GM12878 (cell line): ENCODE measurements at regions not wholly inside any gene's neighbourhood (a gene's known extent, or its start where the extent isn't known, plus 50 kb on each side); places are given as distances from the start of the nearest gene placed in this dataset.

Source experiments
- BACH1 ChIP-seq: fragments of 450-650 bp; IDR thresholded peaks from 2 replicates; pipeline ENCODE4 v1.6.1; 2017; ENCODE audit warnings: mild to moderate bottlenecking, borderline replicate concordance
- CHD4 ChIP-seq: fragments of 200-600 bp; sonication (generic); IDR thresholded peaks from 2 replicates; pipeline ENCODE4 v1.6.1; 2016; ENCODE audit warnings: mild to moderate bottlenecking
- EZH2 ChIP-seq: IDR thresholded peaks from 2 replicates; pipeline ENCODE4 v1.6.1; 2012; ENCODE audit warnings: low read depth, mild to moderate bottlenecking, control low read depth, inconsistent platforms, low read length, borderline replicate concordance; ENCODE audit not compliant: control insufficient read depth
- KLF5 ChIP-seq: fragments of 450-650 bp; IDR thresholded peaks from 2 replicates; pipeline ENCODE4 v1.6.1; 2014; ENCODE audit warnings: mild to moderate bottlenecking; ENCODE audit not compliant: partially characterized antibody
- LARP7 ChIP-seq: fragments of 450-650 bp; IDR thresholded peaks from 2 replicates; pipeline ENCODE4 v1.6.1; 2017; ENCODE audit warnings: mild to moderate bottlenecking
- NBN ChIP-seq: fragments of 450-650 bp; IDR thresholded peaks from 2 replicates; pipeline ENCODE4 v1.6.1; 2016
- NR2F1 ChIP-seq: fragments of 450-650 bp; conservative IDR thresholded peaks from 2 replicates; pipeline ENCODE4 v1.6.1; 2017; ENCODE audit warnings: mild to moderate bottlenecking
- RAD51 ChIP-seq: fragments of 450-650 bp; IDR thresholded peaks from 2 replicates; pipeline ENCODE4 v1.6.1; 2016; ENCODE audit warnings: moderate library complexity, mild to moderate bottlenecking, inconsistent platforms
- RBBP5 ChIP-seq: fragments of 200-600 bp; sonication (generic); conservative IDR thresholded peaks from 2 replicates; pipeline ENCODE4 v1.6.1; 2016
- TF ChIP-seq, protein P1 (sequence below): IDR thresholded peaks from 2 replicates; pipeline ENCODE4 v1.6.1; 2012; ENCODE audit warnings: improper control_type of control experiment, low read depth, low read length; ENCODE audit not compliant: insufficient replicate concordance
- TF ChIP-seq, protein P2 (sequence below): fragments of 450-650 bp; IDR thresholded peaks from 2 replicates; pipeline ENCODE4 v1.6.1; 2018; ENCODE audit warnings: mild to moderate bottlenecking, low read depth, moderate library complexity; ENCODE audit not compliant: partially characterized antibody
- TF ChIP-seq, protein P3 (sequence below): fragments of 450-650 bp; formaldehyde crosslinking; IDR thresholded peaks from 2 replicates; pipeline ENCODE4 v1.5.0; 2022; ENCODE audit warnings: mild to moderate bottlenecking, missing genetic modification characterization
- TF ChIP-seq, protein P4 (sequence below): fragments of 150-350 bp; IDR thresholded peaks from 2 replicates; pipeline ENCODE4 v1.6.1; 2016; ENCODE audit warnings: low read depth, low read length
- TF ChIP-seq, protein P5 (sequence below): fragments of 150-350 bp; IDR thresholded peaks from 2 replicates; pipeline ENCODE4 v1.6.1; 2014; ENCODE audit warnings: mild to moderate bottlenecking, low read depth, low read length

DNA sequence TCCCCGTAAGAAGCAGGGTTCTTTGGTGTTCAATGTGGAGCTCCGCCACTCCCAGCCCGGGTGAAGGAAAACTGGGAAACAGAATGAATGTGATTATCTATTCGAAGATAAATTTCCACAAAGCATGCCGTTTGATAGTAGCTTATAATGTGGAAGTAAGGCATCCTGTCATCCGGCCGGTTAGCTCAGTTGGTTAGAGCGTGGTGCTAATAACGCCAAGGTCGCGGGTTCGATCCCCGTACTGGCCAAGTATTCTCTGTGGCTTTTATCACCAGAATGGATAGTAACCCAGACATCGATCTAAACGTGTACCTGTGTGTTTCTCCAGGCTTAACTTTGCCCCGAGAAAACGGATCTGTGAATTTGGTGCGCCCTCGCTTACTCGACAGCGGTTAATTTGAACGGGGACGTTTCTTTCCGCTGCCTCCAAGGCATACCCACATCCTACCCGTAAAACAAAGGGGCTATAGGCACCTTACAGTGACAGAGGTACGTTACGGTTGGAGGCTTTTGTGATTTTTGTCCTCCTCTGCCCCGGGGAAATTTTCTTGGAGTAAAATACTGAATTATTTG lies 215.2 kb upstream of the ZNF184 start (continued):
- TF ChIP-seq, protein P1, sequence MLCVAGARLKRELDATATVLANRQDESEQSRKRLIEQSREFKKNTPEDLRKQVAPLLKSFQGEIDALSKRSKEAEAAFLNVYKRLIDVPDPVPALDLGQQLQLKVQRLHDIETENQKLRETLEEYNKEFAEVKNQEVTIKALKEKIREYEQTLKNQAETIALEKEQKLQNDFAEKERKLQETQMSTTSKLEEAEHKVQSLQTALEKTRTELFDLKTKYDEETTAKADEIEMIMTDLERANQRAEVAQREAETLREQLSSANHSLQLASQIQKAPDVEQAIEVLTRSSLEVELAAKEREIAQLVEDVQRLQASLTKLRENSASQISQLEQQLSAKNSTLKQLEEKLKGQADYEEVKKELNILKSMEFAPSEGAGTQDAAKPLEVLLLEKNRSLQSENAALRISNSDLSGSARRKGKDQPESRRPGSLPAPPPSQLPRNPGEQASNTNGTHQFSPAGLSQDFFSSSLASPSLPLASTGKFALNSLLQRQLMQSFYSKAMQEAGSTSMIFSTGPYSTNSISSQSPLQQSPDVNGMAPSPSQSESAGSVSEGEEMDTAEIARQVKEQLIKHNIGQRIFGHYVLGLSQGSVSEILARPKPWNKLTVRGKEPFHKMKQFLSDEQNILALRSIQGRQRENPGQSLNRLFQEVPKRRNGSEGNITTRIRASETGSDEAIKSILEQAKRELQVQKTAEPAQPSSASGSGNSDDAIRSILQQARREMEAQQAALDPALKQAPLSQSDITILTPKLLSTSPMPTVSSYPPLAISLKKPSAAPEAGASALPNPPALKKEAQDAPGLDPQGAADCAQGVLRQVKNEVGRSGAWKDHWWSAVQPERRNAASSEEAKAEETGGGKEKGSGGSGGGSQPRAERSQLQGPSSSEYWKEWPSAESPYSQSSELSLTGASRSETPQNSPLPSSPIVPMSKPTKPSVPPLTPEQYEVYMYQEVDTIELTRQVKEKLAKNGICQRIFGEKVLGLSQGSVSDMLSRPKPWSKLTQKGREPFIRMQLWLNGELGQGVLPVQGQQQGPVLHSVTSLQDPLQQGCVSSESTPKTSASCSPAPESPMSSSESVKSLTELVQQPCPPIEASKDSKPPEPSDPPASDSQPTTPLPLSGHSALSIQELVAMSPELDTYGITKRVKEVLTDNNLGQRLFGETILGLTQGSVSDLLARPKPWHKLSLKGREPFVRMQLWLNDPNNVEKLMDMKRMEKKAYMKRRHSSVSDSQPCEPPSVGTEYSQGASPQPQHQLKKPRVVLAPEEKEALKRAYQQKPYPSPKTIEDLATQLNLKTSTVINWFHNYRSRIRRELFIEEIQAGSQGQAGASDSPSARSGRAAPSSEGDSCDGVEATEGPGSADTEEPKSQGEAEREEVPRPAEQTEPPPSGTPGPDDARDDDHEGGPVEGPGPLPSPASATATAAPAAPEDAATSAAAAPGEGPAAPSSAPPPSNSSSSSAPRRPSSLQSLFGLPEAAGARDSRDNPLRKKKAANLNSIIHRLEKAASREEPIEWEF, result no peak
- TF ChIP-seq CHD4, result no peak
- TF ChIP-seq, protein P2, sequence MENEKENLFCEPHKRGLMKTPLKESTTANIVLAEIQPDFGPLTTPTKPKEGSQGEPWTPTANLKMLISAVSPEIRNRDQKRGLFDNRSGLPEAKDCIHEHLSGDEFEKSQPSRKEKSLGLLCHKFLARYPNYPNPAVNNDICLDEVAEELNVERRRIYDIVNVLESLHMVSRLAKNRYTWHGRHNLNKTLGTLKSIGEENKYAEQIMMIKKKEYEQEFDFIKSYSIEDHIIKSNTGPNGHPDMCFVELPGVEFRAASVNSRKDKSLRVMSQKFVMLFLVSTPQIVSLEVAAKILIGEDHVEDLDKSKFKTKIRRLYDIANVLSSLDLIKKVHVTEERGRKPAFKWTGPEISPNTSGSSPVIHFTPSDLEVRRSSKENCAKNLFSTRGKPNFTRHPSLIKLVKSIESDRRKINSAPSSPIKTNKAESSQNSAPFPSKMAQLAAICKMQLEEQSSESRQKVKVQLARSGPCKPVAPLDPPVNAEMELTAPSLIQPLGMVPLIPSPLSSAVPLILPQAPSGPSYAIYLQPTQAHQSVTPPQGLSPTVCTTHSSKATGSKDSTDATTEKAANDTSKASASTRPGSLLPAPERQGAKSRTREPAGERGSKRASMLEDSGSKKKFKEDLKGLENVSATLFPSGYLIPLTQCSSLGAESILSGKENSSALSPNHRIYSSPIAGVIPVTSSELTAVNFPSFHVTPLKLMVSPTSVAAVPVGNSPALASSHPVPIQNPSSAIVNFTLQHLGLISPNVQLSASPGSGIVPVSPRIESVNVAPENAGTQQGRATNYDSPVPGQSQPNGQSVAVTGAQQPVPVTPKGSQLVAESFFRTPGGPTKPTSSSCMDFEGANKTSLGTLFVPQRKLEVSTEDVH, result no peak
- peak; percentile 79 for TF ChIP-seq NBN
- TF ChIP-seq BACH1, result peak; percentile 69
- no peak for TF ChIP-seq EZH2
- peak; percentile 40; the same call in 1 of the 2 replicates for TF ChIP-seq NR2F1
- peak; percentile 18; the same call in 1 of the 2 replicates for TF ChIP-seq RAD51
- TF ChIP-seq KLF5, result peak; percentile 77
- TF ChIP-seq, protein P3, sequence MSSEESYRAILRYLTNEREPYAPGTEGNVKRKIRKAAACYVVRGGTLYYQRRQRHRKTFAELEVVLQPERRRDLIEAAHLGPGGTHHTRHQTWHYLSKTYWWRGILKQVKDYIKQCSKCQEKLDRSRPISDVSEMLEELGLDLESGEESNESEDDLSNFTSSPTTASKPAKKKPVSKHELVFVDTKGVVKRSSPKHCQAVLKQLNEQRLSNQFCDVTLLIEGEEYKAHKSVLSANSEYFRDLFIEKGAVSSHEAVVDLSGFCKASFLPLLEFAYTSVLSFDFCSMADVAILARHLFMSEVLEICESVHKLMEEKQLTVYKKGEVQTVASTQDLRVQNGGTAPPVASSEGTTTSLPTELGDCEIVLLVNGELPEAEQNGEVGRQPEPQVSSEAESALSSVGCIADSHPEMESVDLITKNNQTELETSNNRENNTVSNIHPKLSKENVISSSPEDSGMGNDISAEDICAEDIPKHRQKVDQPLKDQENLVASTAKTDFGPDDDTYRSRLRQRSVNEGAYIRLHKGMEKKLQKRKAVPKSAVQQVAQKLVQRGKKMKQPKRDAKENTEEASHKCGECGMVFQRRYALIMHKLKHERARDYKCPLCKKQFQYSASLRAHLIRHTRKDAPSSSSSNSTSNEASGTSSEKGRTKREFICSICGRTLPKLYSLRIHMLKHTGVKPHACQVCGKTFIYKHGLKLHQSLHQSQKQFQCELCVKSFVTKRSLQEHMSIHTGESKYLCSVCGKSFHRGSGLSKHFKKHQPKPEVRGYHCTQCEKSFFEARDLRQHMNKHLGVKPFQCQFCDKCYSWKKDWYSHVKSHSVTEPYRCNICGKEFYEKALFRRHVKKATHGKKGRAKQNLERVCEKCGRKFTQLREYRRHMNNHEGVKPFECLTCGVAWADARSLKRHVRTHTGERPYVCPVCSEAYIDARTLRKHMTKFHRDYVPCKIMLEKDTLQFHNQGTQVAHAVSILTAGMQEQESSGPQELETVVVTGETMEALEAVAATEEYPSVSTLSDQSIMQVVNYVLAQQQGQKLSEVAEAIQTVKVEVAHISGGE, result no peak
- TF ChIP-seq, protein P4, sequence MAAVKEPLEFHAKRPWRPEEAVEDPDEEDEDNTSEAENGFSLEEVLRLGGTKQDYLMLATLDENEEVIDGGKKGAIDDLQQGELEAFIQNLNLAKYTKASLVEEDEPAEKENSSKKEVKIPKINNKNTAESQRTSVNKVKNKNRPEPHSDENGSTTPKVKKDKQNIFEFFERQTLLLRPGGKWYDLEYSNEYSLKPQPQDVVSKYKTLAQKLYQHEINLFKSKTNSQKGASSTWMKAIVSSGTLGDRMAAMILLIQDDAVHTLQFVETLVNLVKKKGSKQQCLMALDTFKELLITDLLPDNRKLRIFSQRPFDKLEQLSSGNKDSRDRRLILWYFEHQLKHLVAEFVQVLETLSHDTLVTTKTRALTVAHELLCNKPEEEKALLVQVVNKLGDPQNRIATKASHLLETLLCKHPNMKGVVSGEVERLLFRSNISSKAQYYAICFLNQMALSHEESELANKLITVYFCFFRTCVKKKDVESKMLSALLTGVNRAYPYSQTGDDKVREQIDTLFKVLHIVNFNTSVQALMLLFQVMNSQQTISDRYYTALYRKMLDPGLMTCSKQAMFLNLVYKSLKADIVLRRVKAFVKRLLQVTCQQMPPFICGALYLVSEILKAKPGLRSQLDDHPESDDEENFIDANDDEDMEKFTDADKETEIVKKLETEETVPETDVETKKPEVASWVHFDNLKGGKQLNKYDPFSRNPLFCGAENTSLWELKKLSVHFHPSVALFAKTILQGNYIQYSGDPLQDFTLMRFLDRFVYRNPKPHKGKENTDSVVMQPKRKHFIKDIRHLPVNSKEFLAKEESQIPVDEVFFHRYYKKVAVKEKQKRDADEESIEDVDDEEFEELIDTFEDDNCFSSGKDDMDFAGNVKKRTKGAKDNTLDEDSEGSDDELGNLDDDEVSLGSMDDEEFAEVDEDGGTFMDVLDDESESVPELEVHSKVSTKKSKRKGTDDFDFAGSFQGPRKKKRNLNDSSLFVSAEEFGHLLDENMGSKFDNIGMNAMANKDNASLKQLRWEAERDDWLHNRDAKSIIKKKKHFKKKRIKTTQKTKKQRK, result peak; percentile 16; the same call in 1 of the 2 replicates
- TF ChIP-seq, protein P5, sequence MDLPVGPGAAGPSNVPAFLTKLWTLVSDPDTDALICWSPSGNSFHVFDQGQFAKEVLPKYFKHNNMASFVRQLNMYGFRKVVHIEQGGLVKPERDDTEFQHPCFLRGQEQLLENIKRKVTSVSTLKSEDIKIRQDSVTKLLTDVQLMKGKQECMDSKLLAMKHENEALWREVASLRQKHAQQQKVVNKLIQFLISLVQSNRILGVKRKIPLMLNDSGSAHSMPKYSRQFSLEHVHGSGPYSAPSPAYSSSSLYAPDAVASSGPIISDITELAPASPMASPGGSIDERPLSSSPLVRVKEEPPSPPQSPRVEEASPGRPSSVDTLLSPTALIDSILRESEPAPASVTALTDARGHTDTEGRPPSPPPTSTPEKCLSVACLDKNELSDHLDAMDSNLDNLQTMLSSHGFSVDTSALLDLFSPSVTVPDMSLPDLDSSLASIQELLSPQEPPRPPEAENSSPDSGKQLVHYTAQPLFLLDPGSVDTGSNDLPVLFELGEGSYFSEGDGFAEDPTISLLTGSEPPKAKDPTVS, result no peak
- TF ChIP-seq LARP7, result no peak
- TF ChIP-seq RBBP5, result no peak
